Stimulated activated CD4-positive, alpha-beta T cell treated with anti-CD3 and anti-CD28 coated beads, Interleukin-12 subunit alpha, Interleukin-12 subunit beta, amount 100 ng/mL, for 4 hours (primary cell): ENCODE measurements at regions not wholly inside any gene's neighbourhood (a gene's known extent, or its start where the extent isn't known, plus 50 kb on each side); places are given as distances from the start of the nearest gene placed in this dataset.

Source experiments
- DNase-seq: peaks from one replicate; pipeline ENCODE4 v3.0.0-alpha.2; 2020

DNA sequence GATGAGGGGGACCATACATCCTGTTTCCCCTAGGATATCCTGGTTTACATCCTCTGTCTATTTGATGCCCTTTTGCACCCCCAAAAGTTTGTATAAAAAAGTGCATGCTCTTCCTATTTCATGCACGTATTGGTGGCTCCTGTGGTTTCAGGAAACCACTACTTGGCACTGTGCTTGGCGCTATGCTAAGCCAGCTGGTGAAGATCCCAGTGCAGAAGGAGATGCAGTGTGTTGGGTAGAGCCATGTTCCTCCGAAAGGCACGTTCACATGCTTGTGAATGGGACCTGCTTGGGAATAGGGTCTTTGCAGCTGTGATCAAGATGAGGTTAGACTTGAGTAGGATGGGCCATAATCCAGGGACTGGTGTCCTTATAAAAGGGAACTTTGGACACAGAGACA lies 419.7 kb downstream of the GALR1 start:
- DNase-seq, result no peak

DNA sequence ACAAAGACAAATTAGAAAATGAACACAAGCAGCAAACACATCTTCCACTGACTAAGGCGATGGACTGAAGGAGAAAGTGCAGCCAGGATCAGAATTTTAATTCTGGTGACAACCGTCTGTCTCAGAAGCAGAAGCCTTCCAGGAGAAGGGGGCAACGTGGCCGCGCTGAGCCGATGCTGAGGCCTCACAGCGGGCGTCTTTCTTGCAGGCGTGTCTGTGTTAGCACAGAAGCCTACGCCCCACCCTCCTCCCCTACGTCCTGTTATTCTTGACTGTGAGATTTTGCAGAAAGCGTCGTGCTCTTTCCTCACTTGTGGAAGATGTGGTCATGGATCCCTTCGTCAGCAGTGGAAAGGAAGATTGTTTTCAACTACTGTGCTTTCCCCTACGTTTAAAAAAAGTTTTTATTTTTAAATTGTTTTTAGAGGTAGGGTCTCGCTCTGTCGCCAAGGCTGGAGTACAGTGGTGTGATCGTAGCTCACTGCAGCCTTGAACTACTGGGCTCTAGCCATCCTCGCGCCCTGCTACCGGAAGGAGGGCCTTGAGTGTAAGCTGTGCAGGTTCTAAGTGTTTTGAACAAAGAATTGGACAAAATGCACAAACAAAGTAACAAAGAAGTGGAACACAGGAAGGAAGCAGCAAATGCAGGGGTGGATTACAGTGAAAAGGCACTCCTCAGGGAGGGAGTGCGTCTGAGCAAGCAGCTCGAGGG lies 422.0 kb downstream of the GALR1 start:
- DNase-seq, result no peak

DNA sequence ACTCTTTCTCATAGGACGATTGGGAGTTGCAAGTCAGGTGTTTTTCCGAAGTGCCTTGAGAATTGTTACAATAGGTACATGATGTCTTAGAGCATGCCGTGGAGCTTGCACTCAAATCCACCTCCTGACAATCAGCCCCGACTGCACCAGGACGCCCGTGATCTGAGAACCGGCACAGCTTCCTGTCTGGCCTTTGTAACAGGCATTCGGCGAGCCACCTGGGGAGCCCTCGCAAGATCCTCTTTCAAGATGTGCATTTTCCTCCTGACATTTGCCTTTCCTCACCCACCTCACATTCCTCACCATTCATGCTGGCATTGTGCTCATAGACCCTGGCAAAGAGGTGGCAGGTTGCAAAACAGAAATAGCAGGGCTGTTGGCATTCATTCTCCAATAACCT lies 427.3 kb downstream of the GALR1 start:
- DNase-seq, result no peak

DNA sequence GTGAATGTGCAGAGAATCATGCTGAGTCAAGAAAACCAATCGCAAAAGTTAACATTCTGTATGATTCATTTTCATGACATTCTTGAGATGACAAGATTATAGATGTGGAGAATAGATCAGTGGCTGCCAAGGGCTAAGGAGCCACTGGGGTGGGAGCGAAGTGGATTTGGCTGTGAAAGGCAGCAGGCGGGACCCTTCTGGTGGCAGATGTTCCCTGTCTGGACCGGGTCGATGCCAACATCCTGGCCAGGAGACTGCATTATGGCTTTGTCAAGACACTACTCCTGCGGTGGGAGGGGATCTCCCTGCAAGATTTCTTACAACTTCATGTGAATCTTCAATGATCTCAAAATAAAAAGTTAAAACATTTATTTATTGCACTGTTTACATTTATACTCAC lies 427.9 kb downstream of the GALR1 start:
- no peak for DNase-seq

DNA sequence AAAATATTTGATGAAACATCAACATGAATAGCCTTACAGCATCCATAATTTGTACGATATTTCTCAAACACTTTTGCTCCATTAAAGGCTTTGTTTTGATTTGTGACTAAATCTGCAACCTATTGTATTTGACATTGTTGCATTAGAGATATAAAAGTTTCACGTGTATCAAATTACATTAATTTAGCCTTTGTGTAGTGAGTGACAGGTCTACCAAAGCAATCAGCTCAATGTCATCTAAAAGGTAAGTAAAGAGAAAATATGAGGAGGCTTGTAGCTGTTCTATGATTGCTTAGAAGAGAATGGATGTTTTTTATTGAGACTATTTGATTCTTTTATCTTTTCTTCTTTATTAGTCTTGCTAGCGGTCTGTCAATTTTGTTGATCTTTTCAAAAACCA lies 430.2 kb downstream of the GALR1 start:
- DNase-seq, result no peak

DNA sequence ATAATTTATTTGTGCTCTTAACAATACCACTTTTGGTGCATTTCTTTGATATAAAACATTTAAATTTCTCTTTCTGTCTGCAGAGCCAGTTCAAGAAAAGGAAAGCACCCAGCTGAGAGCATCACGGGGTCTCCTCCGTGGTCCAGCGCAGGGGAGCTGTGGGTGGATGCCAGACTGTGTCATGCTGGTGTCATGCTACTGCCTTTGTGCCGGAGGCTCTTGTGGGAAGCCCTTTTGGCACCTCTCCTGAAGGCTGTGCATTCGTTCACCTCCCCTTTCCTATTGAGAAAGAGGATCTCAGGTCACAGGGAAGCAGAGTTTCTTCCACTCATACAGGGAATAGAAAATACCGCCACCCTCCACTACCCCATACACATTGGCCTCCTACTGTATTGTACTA lies 450.4 kb downstream of the GALR1 start:
- DNase-seq, result no peak

DNA sequence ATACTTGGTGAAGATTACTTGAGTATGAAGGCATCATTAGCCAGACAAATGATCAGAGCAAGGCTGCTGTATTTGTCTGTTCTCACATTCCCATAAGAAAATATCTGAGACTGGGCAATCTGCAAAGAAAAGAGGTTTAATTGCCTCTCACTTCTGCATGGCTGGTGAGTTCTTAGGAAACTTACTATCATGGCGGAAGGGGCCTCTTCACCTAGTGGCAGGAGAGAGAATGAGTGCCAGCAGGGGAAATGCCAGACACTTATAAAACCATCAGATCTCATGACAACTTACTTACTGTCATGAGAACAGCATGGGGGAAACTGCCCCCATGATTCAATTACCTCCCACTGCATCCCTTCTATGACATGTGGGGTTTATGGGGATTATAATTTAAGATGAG lies 452.3 kb downstream of the GALR1 start:
- DNase-seq, result no peak

DNA sequence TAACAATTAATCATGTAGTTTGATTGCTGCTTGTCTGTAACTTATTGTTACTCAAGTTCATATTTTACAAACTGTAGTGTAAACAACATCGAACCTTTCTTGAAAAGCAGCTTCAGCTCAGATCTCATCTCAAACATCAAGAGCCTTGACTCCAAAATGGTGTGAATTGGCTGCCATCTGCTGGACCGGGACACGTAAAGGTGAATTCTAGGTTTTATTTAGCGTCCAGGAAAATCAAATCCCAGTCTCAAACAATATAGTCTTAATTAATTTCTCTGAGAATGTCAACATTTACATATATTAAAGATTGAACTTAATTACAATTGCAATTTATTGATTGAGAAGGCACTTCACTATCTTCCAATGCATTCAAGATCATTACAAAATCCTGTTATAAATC lies 453.0 kb downstream of the GALR1 start:
- no peak for DNase-seq

DNA sequence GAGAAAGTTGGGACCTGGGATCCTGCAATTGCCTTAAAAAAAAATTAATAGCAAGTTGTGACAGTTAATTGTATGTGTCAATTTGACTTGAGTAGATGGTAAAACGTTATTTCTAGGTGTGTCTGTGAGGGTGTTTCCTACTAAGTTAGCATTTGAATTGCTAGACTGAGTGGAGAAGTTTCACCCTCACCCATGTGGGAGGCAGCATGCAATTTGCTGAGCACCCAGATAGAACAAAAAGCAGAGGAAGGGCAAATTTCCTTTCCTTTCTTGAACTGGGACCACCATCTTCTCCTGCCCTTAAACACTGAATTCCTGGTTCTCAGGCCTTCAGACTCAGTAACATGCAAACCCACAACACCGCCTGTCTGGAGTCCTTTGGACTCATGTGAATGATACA lies 455.7 kb downstream of the GALR1 start:
- DNase-seq, result no peak

DNA sequence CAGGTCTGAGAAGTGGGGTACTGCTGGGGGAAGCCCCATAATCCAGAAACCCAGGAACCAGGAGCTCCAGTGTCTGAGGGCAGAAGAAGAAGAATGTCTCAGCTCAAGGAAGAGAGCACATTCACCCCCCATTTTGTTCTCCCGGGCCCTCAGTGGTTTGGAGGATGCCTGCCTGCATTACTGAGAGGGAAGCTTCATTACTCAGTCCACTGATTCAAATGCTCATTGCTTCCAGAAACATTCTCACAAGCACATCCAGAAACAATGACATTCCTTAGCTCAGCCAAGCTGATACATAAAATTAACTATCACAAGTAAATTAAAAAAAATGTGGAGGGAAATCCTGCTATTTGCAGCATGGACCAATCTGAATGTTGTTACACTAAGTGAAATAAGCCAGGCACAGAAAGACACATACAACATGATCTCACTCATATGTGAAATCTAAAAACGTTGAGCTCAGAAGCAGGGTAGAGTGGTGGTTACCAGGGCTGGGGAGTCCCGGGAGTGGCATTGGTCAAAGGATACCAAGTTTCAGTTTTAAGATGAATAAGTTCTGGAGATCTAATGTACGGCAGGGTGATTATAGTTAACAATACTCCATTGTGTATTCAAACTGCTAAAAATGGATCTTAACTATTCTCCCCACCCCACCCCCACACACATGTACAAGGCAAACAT lies 459.3 kb downstream of the GALR1 start:
- DNase-seq, result no peak

DNA sequence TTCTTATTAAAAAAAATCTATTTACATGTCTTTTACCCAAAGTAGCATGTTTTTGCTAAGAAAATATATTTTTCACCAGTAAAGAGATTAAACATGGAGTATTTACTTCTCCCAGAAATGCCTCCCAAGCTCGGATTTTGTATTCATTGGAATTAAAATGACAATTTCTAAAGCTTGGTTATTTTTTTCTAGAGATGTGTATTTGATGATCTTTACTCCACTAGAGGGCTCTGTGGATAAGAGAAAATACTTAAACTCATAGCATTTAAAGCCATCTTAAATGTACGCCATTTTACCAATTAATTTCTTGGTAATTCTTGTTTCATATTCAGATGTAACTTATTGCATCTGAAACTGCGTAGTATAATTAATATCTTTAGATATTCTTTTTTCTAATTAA lies 461.4 kb downstream of the GALR1 start:
- DNase-seq, result no peak

DNA sequence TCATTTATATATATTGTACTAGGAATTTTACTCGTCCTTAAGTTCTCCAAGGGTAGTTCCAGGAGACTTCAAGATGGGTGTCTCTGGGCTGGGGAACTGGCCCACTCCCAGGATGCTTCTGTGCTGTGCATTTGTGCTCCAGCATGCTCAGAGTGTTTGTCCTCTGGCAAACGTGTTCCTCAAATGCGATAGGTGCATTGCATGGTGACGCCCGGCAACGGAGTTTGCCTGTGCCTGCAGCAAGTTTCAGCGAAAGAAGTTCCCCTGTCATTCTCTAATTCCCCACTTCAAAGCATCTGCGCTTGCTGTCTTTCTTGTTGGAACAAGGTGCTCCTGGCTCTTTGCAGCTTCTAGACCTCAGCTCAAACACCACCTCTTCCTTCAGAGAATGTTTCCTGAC lies 465.1 kb downstream of the GALR1 start:
- no peak for DNase-seq

DNA sequence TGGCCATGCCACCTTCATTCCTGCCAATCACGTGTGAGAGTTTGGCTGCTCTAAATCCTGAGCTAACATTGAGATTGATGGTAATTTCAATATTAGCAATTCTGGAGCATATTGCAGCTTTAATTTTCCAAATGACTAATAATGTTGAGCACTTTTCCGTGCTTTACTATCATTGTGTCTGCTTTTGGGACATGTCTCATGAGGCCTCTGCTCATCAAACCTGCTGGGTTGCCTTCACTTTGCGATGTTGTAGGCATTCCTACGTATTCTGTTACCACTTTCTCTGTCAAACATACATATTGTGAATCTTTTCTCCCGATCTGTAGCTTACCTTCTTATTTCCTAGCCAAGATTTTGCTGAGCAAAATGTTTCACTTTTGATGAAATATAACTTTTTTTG lies 466.6 kb downstream of the GALR1 start:
- DNase-seq, result no peak

DNA sequence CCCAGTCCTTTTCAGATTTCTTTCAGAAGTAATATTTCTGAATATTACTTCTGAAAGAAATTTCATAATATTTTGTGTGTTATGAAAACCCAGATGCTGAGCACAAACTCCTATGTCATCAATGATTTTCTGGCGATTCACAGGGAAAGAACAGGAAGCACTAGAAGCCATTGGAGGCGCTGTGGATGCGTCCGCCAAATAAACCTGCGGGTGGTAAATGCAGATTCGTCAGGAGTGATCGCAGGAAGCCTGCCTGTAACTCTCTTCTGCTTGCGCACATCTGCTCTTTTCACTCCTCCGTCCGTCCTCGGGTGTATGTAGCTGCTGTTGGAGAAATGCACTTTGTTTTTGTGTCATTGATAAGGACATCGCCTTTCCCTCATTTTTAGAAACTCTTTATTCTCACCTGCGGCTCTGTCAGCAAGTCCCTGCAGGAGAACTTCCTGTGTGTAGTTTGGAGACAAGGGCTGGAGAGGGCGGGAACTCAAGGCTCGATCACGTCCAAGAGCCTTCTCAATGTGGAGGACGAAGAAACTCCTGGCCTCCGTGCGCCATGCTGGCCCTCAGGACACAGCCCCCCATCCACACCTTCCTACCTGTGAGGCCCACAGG lies 483.8 kb downstream of the GALR1 start:
- no peak for DNase-seq

DNA sequence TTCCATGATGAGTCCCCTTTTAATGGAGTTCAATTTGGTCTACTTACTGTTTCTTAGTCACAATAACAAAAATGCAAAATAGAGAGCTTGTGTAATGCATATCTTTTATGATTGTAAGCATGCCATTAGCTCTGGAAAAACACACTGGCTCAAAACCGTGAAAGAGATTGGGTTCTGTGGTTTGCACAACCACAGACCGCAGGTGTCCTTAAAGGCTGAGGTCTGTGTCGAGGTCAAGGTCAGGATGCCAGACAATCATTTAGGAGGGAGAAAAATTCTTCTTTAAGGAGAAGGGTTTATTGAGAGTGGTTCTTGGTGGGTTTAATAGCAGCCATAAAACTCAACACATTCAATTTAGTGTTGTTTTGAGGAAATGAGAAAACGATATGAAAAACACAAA lies 487.2 kb downstream of the GALR1 start:
- DNase-seq, result no peak

DNA sequence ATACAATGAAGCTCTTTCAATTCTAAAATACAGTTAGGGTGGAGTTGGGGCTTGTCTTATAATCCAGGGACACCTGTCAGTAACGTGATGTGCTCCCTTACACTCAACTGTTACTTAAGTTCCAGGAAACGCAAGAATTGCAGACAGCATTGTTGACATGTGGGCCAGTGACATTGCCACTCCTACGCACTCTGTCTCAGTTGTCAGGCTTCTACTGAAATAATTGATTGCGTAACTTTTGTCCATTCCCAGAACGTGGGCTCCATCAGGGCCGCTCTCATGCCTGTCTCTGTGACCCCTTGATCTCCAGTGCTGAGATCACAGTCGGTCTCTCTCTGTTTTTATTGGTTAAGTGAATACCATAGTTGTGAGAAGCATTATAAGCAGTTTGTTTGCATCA lies 487.8 kb downstream of the GALR1 start:
- DNase-seq, result no peak

DNA sequence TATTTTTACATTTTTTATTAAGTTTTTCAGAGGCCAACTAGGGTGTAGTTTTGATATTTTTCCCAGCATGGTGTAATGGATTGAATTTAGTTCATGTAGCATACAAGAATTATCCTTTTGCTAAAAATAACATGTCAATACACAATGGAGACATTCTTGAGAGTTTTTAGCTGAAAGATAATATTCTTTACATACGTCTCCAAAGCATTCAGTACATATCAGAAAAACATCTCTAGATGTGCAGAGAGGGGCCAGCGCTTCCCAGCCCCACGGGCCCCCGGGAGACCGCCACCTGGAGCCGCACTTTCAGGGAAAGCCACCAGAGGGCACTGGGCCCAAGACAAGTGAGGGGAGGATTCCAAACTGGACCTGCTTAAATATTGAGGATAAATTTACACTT lies 499.4 kb downstream of the GALR1 start:
- no peak for DNase-seq

DNA sequence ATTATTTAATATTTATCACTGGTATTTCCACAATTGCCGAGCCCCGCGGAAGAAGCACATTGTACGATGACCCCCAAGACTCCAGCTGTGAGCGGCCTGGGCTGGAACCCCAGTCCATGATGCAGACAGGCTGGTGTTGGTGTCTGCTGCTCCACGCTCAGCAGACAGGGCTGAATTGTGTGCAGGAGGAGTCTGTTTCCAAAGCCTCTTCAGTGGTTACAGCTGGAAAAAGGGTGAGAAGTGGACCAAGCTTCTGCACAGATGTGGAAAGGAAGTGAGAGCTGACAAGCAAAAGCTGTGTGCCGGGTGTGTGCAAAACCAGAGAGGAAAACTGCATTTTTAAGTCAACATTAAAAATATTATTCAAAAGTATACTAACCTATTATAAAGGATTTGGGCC lies 500.4 kb downstream of the GALR1 start:
- DNase-seq, result no peak

DNA sequence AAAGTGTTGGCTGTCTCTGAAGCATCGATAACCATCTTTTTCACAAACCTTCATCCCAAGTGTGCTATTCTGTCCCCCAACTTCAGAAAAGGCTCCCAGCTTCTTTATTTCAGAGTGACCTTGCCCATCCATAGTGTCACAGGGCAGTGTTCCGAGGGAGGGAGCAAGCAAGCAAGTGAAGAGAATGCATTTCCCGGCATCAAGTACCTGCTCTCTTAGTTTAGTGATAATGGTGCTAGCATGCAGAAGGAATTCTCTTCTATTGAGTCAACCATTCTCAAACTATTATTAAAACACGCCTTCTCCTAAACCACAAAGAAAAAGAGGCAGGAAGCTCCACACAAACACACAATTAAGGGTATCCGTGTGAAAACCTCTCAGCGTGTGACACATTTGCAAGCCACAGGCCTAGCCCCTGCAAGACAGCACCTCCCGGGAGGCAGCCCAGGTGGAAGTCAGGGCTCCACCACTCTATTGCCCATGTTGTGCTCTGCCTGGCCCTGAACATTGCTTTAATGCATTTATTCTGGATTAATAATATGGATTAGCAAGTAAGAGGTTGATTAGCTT lies 504.9 kb downstream of the GALR1 start:
- no peak for DNase-seq

DNA sequence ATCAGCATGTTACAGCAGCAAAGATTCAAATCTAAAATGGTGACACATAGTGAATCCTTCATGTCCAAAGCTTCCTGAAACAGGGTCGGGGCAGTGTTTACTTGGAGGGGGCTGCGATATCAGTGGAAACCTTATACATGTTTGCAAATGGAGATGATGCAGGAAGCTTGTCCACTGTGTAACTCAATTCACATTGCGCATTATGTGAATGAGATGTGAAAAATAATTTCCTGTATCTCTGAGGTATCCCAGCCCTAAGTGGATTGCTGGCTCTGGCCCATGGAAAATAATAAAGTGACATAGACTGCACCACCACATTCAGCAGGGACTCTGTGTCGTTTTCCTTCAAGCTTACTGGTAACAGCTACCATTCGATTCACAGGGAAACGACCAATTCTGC lies 505.5 kb downstream of the GALR1 start:
- no peak for DNase-seq

DNA sequence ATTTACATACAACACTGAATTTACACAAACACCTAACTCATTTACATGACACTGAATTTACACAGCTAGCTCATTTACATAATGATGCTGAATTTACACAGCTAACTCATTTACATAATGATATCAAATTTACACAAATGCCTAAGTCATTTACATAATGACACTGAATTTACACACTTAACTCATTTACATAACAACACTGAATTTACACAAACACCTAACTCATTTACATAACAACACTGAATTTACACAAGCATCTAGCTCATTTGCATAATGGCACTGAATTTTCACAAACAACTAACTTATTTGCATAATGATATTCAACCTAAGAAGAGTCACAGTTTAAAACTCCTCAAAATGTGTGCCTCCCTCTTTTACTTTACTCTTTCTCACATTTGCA lies 511.7 kb downstream of the GALR1 start:
- no peak for DNase-seq

DNA sequence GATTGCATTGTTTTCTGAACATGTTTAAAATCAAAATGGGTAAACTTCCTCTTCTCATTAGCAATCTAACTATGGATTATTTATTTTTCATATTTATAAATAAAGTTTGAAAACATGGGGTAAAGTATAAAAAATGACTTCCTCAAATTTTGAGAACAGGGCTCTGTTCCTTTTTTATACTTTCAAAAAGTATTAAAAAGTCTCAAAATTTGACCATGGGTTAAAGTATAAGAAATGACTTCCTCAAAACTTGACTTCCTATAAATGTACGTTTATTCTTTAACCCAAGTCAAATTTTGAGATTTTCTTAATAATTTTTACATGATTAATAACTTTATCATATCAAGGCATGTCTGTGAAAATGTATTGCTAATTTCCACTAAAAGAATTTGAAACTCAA lies 512.4 kb downstream of the GALR1 start:
- DNase-seq, result no peak

DNA sequence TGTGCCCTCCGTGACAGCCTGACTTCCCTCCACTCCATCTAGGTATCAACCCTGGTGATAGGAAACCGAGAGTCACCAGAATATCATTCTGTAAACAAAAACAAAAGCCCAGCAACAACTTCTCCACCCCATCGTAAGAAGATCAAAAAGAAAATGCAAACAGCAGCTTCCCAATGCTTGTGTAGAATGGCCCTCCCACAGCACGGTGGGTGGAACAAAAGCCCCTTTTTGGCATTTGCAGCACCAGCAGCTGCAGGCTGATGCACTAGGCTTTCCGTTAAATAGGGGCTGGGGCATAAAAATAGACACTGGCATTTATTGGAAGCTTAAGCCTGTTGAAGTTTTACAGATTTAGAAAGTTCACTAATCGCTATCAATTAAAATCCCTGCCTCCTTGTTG lies 513.0 kb downstream of the GALR1 start:
- DNase-seq, result no peak

DNA sequence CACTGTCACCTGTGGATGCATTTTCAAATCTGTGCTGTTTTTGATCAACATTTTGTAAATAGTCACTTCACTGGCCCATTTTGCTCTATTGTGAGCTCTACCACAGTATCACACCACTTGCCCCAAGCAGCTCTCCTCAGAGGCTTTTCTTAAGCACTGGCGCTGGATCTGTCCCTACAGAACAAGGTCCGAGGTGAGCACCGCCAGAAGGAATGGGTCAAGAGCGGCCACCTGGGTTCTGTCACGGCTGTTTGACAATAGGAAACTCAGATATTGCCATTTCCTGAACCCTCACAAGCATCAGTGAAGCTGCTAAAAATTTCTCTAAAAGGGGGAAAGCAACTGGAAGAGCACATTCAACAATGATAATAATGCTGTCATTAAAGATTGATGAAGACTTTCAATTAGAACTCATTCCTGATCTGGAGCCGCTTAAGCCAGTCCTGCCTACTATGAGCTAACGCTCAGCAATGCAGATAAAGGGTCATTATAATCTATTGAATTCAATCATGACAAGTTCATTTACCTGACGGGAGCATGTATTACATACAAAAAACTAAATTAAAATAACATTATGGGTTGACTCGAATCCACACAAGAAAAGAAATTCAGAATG lies 514.0 kb downstream of the GALR1 start:
- no peak for DNase-seq
